ENCODE measurements at regions not wholly inside any gene's neighbourhood (a gene's known extent, or its start where the extent isn't known, plus 50 kb on each side); places are given as distances from the start of the nearest gene placed in this dataset.

DNA sequence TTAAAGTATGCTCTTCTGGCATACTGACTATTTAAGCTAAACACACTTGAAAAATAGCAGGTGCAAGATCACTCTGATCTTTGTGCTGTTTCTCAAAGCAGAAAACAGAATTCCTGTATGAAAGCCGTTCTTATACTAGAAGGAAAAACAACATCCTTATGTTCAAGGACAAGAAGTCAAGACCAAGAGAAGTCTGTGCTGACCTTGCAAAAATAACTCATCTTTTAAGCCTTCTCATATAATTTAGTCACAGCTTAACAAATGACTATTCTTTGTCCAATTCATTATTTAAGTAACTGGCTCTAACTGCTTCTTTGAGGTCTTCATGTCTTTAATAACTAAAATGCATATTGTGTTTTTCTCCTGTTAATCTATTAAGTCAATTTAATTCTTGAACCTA is 2750.2 kb upstream of the PCDH20 start:
- no peaks in the 10 kb centered on the region for H3K27me3 ChIP-seq (ENCODE audit: control insufficient read depth, low read length)
- no peaks in the 10 kb centered on the region for H3F3A ChIP-seq (ENCODE audit: control insufficient read depth, insufficient read depth)
- H3K4me3 ChIP-seq (ENCODE audit: low read length) = no peak overlapping the region
- no peaks in the 10 kb centered on the region for H3K4me1 ChIP-seq (ENCODE audit: control insufficient read depth, low read length)
- no peaks in the 10 kb centered on the region; the same call in 1 of the 2 replicates for H3K9me3 ChIP-seq (ENCODE audit: control insufficient read depth, insufficient read depth, low read length)
- TF ChIP-seq, protein P1, sequence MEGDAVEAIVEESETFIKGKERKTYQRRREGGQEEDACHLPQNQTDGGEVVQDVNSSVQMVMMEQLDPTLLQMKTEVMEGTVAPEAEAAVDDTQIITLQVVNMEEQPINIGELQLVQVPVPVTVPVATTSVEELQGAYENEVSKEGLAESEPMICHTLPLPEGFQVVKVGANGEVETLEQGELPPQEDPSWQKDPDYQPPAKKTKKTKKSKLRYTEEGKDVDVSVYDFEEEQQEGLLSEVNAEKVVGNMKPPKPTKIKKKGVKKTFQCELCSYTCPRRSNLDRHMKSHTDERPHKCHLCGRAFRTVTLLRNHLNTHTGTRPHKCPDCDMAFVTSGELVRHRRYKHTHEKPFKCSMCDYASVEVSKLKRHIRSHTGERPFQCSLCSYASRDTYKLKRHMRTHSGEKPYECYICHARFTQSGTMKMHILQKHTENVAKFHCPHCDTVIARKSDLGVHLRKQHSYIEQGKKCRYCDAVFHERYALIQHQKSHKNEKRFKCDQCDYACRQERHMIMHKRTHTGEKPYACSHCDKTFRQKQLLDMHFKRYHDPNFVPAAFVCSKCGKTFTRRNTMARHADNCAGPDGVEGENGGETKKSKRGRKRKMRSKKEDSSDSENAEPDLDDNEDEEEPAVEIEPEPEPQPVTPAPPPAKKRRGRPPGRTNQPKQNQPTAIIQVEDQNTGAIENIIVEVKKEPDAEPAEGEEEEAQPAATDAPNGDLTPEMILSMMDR (IDR thresholded peaks at IDR 0.05; ENCODE audit: low read depth, low read length, poor library complexity, severe bottlenecking) = no peak
- TF ChIP-seq EZH2phosphoT487 (IDR thresholded peaks at IDR 0.05; ENCODE audit: borderline replicate concordance, low read length) = no peak
- no peaks in the 10 kb centered on the region for H3K79me2 ChIP-seq (ENCODE audit: control insufficient read depth, low read length)
- no peaks in the 10 kb centered on the region for H3K36me3 ChIP-seq (ENCODE audit: control insufficient read depth, low read length)
- H3K4me2 ChIP-seq (ENCODE audit: low read length) = no peak overlapping the region
- no peaks in the 10 kb centered on the region for H4K20me1 ChIP-seq (ENCODE audit: control insufficient read depth, insufficient read depth, low read depth, low read length)
- no peak overlapping the region for H3K27ac ChIP-seq (ENCODE audit: low read depth, low read length)
- H3K9me2 ChIP-seq (replicated peaks; ENCODE audit: control insufficient read depth, low read length) = no peaks in the 10 kb centered on the region

GRCh38 chr13:64164435-64164834 is 2748.8 kb upstream of the PCDH20 start:
- H3K27ac ChIP-seq (ENCODE audit: low read depth, low read length) = no peak overlapping the region
- TF ChIP-seq, protein P1 (IDR thresholded peaks at IDR 0.05; ENCODE audit: low read depth, low read length, poor library complexity, severe bottlenecking) = no peak
- TF ChIP-seq EZH2phosphoT487 (IDR thresholded peaks at IDR 0.05; ENCODE audit: borderline replicate concordance, low read length) = no peak
- H3F3A ChIP-seq (ENCODE audit: control insufficient read depth, insufficient read depth) = no peaks in the 10 kb centered on the region
- H4K20me1 ChIP-seq (ENCODE audit: control insufficient read depth, insufficient read depth, low read depth, low read length) = no peaks in the 10 kb centered on the region
- H3K4me1 ChIP-seq (ENCODE audit: control insufficient read depth, low read length) = no peaks in the 10 kb centered on the region
- H3K9me2 ChIP-seq (replicated peaks; ENCODE audit: control insufficient read depth, low read length) = no peaks in the 10 kb centered on the region
- no peak overlapping the region for H3K4me3 ChIP-seq (ENCODE audit: low read length)
- no peaks in the 10 kb centered on the region for H3K27me3 ChIP-seq (ENCODE audit: control insufficient read depth, low read length)
- H3K4me2 ChIP-seq (ENCODE audit: low read length) = no peak overlapping the region
- no peaks in the 10 kb centered on the region for H3K79me2 ChIP-seq (ENCODE audit: control insufficient read depth, low read length)
- H3K36me3 ChIP-seq (ENCODE audit: control insufficient read depth, low read length) = no peaks in the 10 kb centered on the region
- H3K9me3 ChIP-seq (ENCODE audit: control insufficient read depth, insufficient read depth, low read length) = no peaks in the 10 kb centered on the region; the same call in 1 of the 2 replicates

- Histone ChIP-seq H3K36me3 (ENCODE audit: control insufficient read depth, low read length) (no peaks in the 10 kb centered on the region), H3F3A (ENCODE audit: control insufficient read depth, insufficient read depth) (no peaks in the 10 kb centered on the region), H3K9me3 (ENCODE audit: control insufficient read depth, insufficient read depth, low read length) (no peaks in the 10 kb centered on the region; the same call in 1 of the 2 replicates), H3K4me2 (ENCODE audit: low read length) (no peak overlapping the region), H3K4me3 (ENCODE audit: low read length) (no peak overlapping the region), H3K27me3 (ENCODE audit: control insufficient read depth, low read length) (no peaks in the 10 kb centered on the region), H3K9me2 (replicated peaks; ENCODE audit: control insufficient read depth, low read length) (no peaks in the 10 kb centered on the region), H4K20me1 (ENCODE audit: control insufficient read depth, insufficient read depth, low read depth, low read length) (no peaks in the 10 kb centered on the region), H3K79me2 (ENCODE audit: control insufficient read depth, low read length) (no peaks in the 10 kb centered on the region), H3K27ac (ENCODE audit: low read depth, low read length) (no peak overlapping the region), H3K4me1 (ENCODE audit: control insufficient read depth, low read length) (no peaks in the 10 kb centered on the region)
- TF ChIP-seq EZH2phosphoT487 (IDR thresholded peaks at IDR 0.05; ENCODE audit: borderline replicate concordance, low read length) = no peak
- TF ChIP-seq, protein P1 (IDR thresholded peaks at IDR 0.05; ENCODE audit: low read depth, low read length, poor library complexity, severe bottlenecking) = no peak
Observed at GRCh38 chr13:64160479-64160878, 2744.8 kb upstream of the PCDH20 start.
